ENCODE measurements at regions not wholly inside any gene's neighbourhood (a gene's known extent, or its start where the extent isn't known, plus 50 kb on each side); places are given as distances from the start of the nearest gene placed in this dataset.

DNA sequence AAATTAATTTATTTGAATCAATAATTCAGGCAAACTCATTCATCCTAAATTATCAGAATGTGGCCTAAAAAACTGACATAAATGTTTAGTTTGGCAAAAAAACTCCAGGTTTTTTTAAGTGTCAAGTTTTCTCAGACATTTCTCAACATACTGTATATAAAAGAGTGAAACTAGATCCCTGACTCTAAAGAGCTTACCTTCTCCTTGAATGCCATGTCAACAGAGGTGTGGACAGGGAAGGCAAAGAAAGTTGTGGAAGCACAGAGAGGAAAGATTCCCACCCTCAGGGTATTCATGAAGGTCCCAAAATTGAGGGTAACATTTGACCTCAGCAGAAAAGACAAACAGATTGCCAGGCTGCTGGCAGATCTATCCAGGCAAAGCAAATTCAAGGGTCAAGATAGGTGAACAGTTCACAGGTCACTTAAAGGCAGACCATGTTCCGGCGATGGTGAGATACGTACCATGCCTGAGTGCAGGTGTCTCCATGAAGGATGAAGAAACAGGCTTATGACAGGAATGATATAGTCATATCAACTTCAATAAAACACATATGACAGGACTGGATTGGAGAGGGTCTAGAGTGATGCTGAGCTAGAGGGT, 1638.3 kb upstream of the ZEB2 start:
- DNase-seq = no peak

- DNase-seq = no peak
Measured at GRCh38 chr2:146147448-146148012, 1627.6 kb upstream of the ZEB2 start.

DNA sequence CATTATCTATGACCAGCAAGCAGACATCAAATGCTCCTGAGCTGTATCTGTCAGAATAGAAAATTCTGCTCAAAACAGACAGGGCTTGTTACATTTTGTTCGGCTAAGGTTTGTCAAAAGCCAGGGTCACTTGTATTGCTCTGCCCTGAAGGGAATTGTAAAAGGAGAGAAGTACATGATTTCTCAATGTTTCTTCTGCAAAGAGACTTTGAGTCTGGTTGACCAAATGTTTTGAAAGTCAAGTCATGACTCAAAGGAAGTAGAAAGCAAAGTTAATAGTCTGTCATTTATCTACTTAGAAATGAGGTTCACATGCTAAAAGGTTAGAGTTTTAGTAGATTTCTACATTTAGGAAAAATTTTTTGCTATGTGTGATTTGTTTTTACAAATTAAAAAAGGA, 1624.1 kb upstream of the ZEB2 start:
- no peak for DNase-seq

DNA sequence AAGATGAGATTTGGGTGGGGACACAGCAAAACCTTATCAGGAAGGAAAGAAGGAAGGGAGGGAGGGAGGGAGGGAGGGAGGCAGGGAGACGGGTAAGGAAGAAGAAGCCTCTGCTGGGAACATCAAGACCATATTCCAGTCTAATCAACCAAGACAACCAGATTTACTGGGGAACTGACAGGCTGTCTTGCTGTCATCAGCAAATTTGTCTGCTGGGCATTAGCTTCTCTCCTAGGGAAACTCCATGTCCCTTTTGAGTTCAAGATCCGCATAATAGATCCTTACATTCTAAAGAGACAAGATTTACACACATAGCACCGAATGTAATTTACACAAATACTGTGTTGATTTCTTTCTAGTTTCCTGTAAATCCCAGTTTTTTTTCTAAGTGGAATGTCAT, 1618.9 kb upstream of the ZEB2 start:
- DNase-seq = no peak

GRCh38 chr2:146135245-146135644, 1615.3 kb upstream of the ZEB2 start:
- DNase-seq = no peak

DNA sequence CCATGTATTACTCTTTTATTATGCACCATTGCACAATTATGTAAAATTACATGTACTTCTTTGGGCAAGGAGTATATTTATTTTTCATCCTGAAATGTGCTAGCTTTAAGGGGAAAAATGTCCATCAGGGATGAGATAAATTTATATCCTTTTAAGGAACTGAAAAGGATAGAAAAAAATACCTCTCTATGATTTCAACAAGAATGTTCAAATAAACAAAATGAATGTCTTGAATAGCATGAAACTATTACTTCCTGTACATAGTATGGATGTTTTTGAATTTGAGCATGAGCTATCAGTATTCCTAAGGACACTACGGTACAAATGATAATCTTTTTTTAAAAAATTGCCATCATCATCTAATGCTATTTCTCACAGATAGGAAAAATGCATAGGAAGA, 1611.9 kb upstream of the ZEB2 start:
- DNase-seq = no peak

DNA sequence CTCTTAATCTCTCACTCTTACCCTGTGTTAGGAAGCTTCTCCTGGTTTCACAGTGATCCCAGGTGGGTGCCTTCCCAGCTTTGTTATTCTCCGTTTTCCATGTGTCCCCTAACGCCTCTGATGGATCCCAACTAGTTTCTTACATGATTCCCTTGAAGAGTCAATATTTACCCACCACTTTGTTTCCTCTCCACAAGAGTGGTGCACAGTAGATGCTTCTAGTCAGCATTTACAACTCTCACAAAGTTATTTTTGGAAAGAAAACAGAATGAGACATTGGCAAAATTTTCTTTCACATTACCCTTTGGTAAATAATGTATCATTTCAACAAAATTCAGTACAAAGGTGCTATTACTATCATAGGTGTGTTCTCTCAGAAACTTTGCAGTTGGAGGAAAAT, 1611.1 kb upstream of the ZEB2 start:
- no peak for DNase-seq

DNA sequence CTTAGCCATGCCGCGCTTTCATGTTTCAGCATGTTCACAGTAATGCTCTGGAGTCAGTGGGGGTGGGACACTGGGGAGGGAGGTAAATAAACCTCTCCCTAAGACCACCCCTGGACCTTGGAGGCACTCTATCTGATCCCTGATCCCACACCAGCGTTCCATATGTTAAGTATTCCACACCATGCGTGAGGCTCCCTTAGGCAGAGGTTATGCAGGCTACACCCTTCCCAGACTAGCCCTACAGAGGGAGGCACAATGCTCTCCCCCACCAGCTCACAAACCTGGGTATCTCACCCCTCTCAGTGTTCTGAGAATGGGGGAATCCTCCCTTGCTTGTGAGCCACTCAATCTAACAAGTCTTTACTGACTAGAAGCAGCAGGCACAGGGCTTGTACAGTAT, 1610.4 kb upstream of the ZEB2 start:
- DNase-seq = no peak

DNA sequence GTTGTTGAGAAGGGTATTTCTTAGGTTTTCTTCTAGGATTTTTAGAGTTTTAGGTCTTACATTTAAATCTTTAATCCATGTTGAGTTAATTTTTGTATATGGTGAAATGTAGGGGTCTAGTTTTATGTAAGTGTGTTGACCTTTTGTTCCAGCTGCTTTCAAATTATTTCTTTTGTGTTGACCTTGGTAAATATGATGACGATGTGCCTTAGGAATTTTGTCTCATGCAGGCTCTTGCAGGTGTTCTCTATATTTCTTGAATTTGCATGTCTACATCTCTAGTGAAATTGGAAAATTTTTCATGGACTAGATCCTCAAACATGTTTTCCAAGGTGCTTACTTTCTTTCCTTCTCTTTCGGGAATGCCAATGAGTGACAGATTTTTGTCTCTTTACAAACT, 1609.3 kb upstream of the ZEB2 start:
- DNase-seq = no peak

- no peak for DNase-seq
Measured at GRCh38 chr2:146128216-146128615, 1608.3 kb upstream of the ZEB2 start.

DNA sequence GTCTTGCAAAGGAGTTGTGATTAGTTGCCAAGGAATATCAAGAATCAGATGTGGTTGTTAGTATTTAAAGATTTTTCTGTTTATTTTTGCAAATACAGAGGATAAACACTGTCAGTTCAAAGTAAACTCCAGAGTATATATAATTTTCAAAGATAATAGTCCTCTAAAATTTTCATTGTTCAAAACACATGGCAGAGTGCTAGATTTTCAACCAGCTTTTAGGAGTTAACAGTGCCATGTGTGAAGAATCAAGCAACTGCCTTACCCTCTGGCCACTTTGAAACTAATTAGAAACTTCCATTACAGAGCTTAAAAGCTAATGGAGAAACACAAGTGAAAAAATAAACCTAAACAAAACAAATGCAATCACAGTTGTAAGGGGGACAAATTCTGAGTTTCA, 1605.6 kb upstream of the ZEB2 start:
- no peak for DNase-seq

- DNase-seq = no peak
Measured at GRCh38 chr2:146124741-146125140, 1604.8 kb upstream of the ZEB2 start.

GRCh38 chr2:146123714-146124113, 1603.8 kb upstream of the ZEB2 start:
- no peak for DNase-seq

DNA sequence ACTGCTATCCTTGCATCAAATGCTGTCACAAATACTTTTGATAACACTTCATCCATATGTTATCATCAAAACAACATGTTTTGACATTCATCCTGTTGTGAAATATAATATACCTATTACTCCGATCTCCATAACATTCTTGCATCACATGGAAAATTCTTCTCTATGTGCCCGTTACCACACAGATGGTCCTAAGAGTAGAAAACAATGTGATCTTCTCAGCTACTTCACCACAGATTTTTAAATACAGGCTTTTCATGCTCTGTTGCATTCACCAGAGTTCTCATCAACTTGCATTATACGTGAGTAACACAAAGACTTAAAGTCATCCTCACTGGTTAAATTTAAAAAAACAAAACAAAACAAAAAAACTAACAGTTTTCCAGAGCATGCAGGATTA, 1603.3 kb upstream of the ZEB2 start:
- DNase-seq = no peak

DNA sequence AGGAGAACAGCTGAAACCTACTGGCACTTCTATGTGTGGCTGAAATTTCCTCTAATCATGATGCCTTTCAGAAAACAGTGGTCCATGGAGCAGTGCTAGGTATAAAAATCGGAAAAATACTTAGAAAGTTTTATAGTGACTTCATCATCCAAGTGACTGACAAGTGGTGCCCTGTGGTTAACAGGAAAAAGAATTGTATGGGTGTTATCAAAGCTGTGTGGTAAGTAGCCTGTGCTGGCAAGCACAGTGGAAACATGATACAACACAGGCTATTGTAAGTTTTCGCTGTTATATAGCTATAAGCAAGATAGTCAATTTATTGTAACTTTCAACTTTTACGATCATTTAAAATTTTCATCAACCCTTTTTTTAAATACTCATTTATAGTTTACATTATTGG, 1599.7 kb upstream of the ZEB2 start:
- DNase-seq = no peak

DNA sequence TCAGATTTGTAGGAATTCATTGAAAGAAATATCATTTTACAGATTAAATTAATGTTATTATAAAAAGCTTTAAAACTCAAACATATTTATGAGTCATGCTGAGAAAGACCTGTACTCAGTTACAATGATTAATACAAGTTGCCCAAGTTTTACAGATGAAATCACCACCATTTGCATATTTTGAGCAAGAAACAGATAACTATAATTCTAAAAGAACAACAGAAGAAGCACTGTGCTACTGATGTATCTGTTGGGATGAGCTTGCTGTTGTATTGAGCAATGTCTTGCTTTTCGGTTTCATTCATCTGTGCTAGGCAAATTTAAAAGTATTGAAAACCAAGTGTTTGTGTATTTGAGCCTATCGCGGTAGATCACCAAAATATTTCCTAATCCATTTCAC, 1589.1 kb upstream of the ZEB2 start:
- DNase-seq = no peak

GRCh38 chr2:146094185-146094584, 1574.3 kb upstream of the ZEB2 start:
- DNase-seq = no peak

GRCh38 chr2:146081459-146081858, 1561.5 kb upstream of the ZEB2 start:
- no peak for DNase-seq

DNA sequence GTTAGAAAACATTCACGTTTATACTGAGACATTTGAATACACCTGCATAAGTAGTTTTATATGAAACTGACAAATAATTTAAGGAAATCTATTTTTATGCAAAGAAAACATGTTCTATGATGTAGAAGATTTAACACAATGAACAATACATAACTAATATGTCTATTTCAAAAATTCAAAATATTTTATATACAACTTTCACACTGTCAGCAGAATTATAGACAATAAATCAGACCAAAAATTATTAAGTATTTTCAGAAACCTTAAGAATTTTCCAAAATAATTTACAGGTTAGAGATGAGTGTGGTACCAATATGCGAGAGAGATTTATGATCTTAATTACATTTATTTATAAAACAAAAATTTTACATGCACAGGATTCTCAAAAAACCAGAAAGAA, 1561.0 kb upstream of the ZEB2 start:
- DNase-seq = no peak

DNA sequence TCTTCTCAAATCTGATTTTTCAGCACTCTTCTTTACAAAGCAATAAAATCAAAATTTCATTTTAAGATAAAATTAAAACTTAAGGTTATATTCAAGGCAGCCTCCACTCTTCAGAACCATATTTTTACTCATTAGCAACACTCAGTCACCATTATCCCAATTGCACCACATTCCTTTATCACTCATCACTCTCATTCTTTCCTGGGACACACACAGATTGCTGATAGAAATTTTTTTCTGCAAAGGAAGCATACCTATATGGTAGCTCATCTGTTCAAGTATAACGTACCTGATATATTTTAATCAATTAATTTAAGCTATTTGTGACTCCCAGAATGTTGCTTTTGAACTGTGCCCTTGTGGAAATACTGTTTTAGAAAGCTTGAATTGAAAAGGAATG, 1559.3 kb upstream of the ZEB2 start:
- DNase-seq = no peak

GRCh38 chr2:146077156-146077555, 1557.2 kb upstream of the ZEB2 start:
- no peak for DNase-seq

DNA sequence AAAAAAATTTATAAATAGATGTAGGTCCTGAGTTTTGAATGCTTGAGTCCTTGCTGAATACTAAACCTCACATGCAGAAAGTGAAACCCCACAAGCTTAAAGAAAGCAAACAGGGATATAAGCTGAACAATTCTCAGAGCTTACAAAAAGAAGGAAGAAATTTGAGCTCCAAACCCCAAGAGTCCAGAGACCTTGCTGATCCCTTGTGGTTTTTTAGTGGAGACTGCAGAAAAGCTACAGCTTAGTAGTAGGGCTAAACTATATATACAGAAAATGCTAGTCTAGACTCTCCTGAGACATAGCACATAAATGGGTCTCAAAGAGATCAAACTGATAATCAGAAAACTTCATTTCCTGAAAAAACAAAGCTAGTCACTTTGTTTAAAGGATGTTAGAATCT, 1548.1 kb upstream of the ZEB2 start:
- no peak for DNase-seq

DNA sequence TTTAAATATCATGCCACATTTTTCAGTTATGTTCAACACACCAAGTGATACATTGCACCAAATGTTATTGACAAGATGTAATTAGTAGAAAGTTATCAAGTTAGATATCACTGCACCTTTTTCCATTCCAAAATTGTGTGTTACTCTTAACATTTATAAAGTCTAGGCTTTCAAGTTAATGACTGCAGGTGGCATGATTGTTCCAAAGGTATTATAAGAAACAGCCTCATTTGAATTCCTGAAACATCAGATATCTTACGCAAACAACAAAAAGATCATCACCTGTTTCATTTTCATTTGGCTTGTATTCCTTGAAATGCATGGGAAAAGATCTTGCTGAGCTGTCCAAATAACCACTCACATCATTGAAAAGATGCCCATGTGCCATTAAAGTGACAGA, 1528.2 kb upstream of the ZEB2 start:
- DNase-seq = no peak

- no peak for DNase-seq
Measured at GRCh38 chr2:146041274-146041910, 1521.5 kb upstream of the ZEB2 start.

DNA sequence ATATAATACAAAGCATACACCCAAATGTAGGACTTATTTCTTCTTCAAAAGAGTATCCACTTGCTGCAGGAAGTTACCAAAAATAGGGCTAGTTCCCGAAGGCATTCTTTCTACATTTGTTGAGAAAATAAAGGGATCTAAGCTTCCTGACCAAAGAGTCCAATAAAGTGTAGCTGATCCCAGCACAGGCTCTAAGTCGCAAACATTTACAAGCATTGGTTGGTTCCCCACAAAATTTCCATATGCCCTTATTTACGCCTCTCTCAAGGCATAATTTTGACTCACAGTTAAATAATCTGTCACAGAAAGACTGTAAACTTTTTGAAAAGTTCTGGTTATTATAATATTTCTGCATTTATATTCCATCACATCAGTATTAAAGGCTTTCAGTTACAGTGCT, 1520.1 kb upstream of the ZEB2 start:
- DNase-seq = no peak

All from GOT3 (cell line).